OCI-LY3 (cell line): ENCODE measurements at regions not wholly inside any gene's neighbourhood (a gene's known extent, or its start where the extent isn't known, plus 50 kb on each side); places are given as distances from the start of the nearest gene placed in this dataset.

Source experiments
- H2AFZ ChIP-seq: fragments of 200-600, 300-600 bp; shearing (Covaris generic); 2 replicates; pipeline ENCODE4 v1.6.0; 2014; ENCODE audit warnings: antibody characterized with exemption, low read depth, low read length
- H3K27ac ChIP-seq: fragments of 200-600, 300-600 bp; sonication (generic); 2 replicates; pipeline ENCODE4 v1.5.1; 2014; ENCODE audit warnings: mild to moderate bottlenecking, low read length, moderate library complexity, mixed read lengths
- H3K27me3 ChIP-seq: fragments of 200-600, 300-600 bp; sonication (generic); 2 replicates; pipeline ENCODE4 v1.6.1; 2014; ENCODE audit warnings: low read depth, low read length, mixed read lengths
- H3K36me3 ChIP-seq: fragments of 200-600, 300-600 bp; sonication (generic); replicated peaks from 2 replicates; pipeline ENCODE3; 2014; ENCODE audit warnings: low read depth, low read length, mixed read lengths
- H3K4me1 ChIP-seq: fragments of 300-600, 200-600 bp; sonication (generic); 2 replicates; pipeline ENCODE4 v1.6.1; 2014; ENCODE audit warnings: low read length, mixed read lengths
- H3K4me2 ChIP-seq: fragments of 200-600, 300-600 bp; sonication (generic); 2 replicates; pipeline ENCODE4 v1.6.1; 2014; ENCODE audit warnings: low read length, mixed read lengths
- H3K4me3 ChIP-seq: fragments of 300-600, 200-600 bp; sonication (generic); 2 replicates; pipeline ENCODE4 v1.5.1; 2014; ENCODE audit warnings: antibody characterized with exemption, mild to moderate bottlenecking, low read length, moderate library complexity
- H3K79me2 ChIP-seq: fragments of 300-600, 200-600 bp; shearing (Covaris generic); 2 replicates; pipeline ENCODE4 v1.6.1; 2014; ENCODE audit warnings: mild to moderate bottlenecking, low read length, mixed read lengths
- H3K9ac ChIP-seq: fragments of 300-600, 200-600 bp; shearing (Covaris generic); 2 replicates; pipeline ENCODE4 v1.6.0; 2014; ENCODE audit warnings: mild to moderate bottlenecking, low read length, moderate library complexity
- H3K9me3 ChIP-seq: fragments of 200-600, 300-600 bp; shearing (Covaris generic); 2 replicates; pipeline ENCODE4 v1.6.1; 2014; ENCODE audit warnings: low read length, mixed read lengths; ENCODE audit not compliant: insufficient read depth
- H4K20me1 ChIP-seq: fragments of 200-600, 300-600 bp; sonication (generic); 2 replicates; pipeline ENCODE4 v1.6.1; 2016; ENCODE audit warnings: low read length, mixed read lengths; ENCODE audit not compliant: insufficient read depth
- EZH2phosphoT487 ChIP-seq: fragments of 200-600 bp; shearing (Covaris generic); IDR thresholded peaks from 2 replicates; pipeline ENCODE4 v1.6.1; 2018; ENCODE audit warnings: antibody characterized with exemption, mixed run types, low read depth
- TF ChIP-seq, protein P1 (sequence below): fragments of 200-600, 300-600 bp; sonication (generic); IDR thresholded peaks from 2 replicates; pipeline ENCODE4 v1.5.1; 2014; ENCODE audit warnings: antibody characterized with exemption, low read length, low read depth

GRCh38 chr6:140317950-140318349 is 943.5 kb upstream of the CITED2 start:
- H3K4me1 ChIP-seq = peaks cover 9% of the 10 kb centered on the region
- no peak overlapping the region for H3K4me2 ChIP-seq
- H3K27me3 ChIP-seq = no peaks in the 10 kb centered on the region
- H3K9me3 ChIP-seq = no peaks in the 10 kb centered on the region
- no peak for TF ChIP-seq EZH2phosphoT487
- TF ChIP-seq, protein P1, sequence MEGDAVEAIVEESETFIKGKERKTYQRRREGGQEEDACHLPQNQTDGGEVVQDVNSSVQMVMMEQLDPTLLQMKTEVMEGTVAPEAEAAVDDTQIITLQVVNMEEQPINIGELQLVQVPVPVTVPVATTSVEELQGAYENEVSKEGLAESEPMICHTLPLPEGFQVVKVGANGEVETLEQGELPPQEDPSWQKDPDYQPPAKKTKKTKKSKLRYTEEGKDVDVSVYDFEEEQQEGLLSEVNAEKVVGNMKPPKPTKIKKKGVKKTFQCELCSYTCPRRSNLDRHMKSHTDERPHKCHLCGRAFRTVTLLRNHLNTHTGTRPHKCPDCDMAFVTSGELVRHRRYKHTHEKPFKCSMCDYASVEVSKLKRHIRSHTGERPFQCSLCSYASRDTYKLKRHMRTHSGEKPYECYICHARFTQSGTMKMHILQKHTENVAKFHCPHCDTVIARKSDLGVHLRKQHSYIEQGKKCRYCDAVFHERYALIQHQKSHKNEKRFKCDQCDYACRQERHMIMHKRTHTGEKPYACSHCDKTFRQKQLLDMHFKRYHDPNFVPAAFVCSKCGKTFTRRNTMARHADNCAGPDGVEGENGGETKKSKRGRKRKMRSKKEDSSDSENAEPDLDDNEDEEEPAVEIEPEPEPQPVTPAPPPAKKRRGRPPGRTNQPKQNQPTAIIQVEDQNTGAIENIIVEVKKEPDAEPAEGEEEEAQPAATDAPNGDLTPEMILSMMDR = no peak
- no peak overlapping the region for H3K27ac ChIP-seq
- H3K36me3 ChIP-seq = no peaks in the 10 kb centered on the region
- H4K20me1 ChIP-seq = no peaks in the 10 kb centered on the region
- no peak overlapping the region for H3K4me3 ChIP-seq
- H3K79me2 ChIP-seq = no peaks in the 10 kb centered on the region
- H2AFZ ChIP-seq = no peak overlapping the region
- H3K9ac ChIP-seq = no peak overlapping the region

- H2AFZ ChIP-seq = no peak overlapping the region
- no peak overlapping the region for H3K4me2 ChIP-seq
- H3K4me3 ChIP-seq = no peak overlapping the region
- H4K20me1 ChIP-seq = no peaks in the 10 kb centered on the region
- H3K27ac ChIP-seq = no peak overlapping the region
- no peaks in the 10 kb centered on the region for H3K79me2 ChIP-seq
- no peak overlapping the region for H3K9ac ChIP-seq
- TF ChIP-seq EZH2phosphoT487 = no peak
- TF ChIP-seq, protein P1 = no peak
- H3K9me3 ChIP-seq = no peaks in the 10 kb centered on the region
- peaks cover 9% of the 10 kb centered on the region for H3K4me1 ChIP-seq
- H3K36me3 ChIP-seq = no peaks in the 10 kb centered on the region
- no peaks in the 10 kb centered on the region for H3K27me3 ChIP-seq
These were observed 942.5 kb upstream of the CITED2 start for GRCh38 chr6:140316966-140317365.

DNA sequence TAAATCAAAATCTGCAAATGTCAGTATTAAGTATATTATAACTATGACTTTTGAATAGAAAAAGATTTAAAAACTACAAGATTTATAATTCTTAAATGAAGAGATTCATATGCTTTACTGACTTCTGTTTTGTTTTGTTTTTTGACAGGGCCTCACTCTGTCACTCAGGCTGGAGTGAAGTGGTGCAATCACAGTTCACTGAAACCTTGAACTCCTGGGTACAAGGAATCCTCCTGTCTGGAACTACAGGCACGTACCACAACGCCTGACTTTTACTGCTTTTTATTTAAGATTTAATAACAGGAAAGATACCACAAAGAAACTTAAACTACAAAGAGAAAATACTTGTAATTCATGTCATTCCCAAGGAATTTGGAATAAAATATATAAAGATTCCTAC is 940.2 kb upstream of the CITED2 start:
- Histone ChIP-seq H3K79me2 (no peaks in the 10 kb centered on the region), H3K4me3 (no peak overlapping the region), H3K4me2 (no peak overlapping the region), H3K27ac (no peak overlapping the region), H3K4me1 (no peaks in the 10 kb centered on the region), H2AFZ (no peak overlapping the region), H3K36me3 (no peaks in the 10 kb centered on the region), H3K9me3 (no peaks in the 10 kb centered on the region), H3K9ac (no peak overlapping the region), H4K20me1 (no peaks in the 10 kb centered on the region), H3K27me3 (no peaks in the 10 kb centered on the region)
- no peak for TF ChIP-seq EZH2phosphoT487
- TF ChIP-seq, protein P1 = no peak

- no peaks in the 10 kb centered on the region for H4K20me1 ChIP-seq
- H2AFZ ChIP-seq = no peak overlapping the region
- no peaks in the 10 kb centered on the region for H3K79me2 ChIP-seq
- no peaks in the 10 kb centered on the region for H3K36me3 ChIP-seq
- no peak for TF ChIP-seq EZH2phosphoT487
- TF ChIP-seq, protein P1 = no peak
- H3K4me2 ChIP-seq = no peak overlapping the region
- H3K9ac ChIP-seq = no peak overlapping the region
- no peak overlapping the region for H3K27ac ChIP-seq
- no peak overlapping the region for H3K4me3 ChIP-seq
- H3K27me3 ChIP-seq = no peaks in the 10 kb centered on the region
- no peaks in the 10 kb centered on the region for H3K4me1 ChIP-seq
- H3K9me3 ChIP-seq = no peaks in the 10 kb centered on the region
These were observed 936.7 kb upstream of the CITED2 start for GRCh38 chr6:140311146-140311545.
